Ovary (tissue), 3 donors: ENCODE measurements at regions not wholly inside any gene's neighbourhood (a gene's known extent, or its start where the extent isn't known, plus 50 kb on each side); places are given as distances from the start of the nearest gene placed in this dataset.

ENCODE experiments used
- CTCF ChIP-seq, 3 donors: fragments of 450-650 bp in 2 of 3; fragments of 200-600 bp in 1 of 3; IDR thresholded peaks; one replicate each; pipeline versions ENCODE4 v1.5.1 to v1.8.0; 2016 to 2022; ENCODE audit warnings: antibody characterized with exemption in 3 of 3, mild to moderate bottlenecking in 1 of 3
- POLR2A ChIP-seq: fragments of 450-650 bp; IDR thresholded peaks from one replicate; pipeline ENCODE4 v1.6.1; 2017; ENCODE audit warnings: antibody characterized with exemption, mild to moderate bottlenecking, moderate library complexity
- donor health status: DM: no; HTN: no; CAD: no.

GRCh38 chr3:152595975-152596821 is 238.7 kb upstream of the P2RY1 start:
- TF ChIP-seq CTCF (IDR thresholded peaks at IDR 0.05) (no peak), POLR2A (no peak)
